ENCODE measurements at regions not wholly inside any gene's neighbourhood (a gene's known extent, or its start where the extent isn't known, plus 50 kb on each side); places are given as distances from the start of the nearest gene placed in this dataset.

DNA sequence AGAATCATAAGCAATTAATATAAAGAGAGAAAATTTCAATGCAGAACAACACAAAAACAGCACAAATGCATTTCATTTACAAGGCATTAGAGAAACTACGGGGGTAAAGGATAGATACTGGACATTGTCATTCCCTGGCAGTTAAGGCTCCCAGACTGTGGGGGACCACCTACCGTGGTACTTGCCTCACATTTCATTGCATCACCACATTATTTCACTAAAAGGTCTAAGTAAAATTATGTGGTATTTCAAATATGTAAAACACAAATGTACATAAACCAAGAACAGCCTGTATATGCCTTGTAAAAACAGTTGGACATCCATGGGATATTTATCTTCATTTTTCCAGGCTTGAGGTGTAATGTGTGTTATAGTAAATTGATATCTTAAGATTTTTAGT lies 571.2 kb upstream of the ZNF462 start:
- Histone ChIP-seq H3K9me3 (no peaks in the 10 kb centered on the region), H3K4me1 (no peaks in the 10 kb centered on the region), H3K36me3 (no peaks in the 10 kb centered on the region), H3K27me3 (no peaks in the 10 kb centered on the region), H3K4me3 (no peak overlapping the region), H3K27ac (no peak overlapping the region)
- TF ChIP-seq, protein P1, sequence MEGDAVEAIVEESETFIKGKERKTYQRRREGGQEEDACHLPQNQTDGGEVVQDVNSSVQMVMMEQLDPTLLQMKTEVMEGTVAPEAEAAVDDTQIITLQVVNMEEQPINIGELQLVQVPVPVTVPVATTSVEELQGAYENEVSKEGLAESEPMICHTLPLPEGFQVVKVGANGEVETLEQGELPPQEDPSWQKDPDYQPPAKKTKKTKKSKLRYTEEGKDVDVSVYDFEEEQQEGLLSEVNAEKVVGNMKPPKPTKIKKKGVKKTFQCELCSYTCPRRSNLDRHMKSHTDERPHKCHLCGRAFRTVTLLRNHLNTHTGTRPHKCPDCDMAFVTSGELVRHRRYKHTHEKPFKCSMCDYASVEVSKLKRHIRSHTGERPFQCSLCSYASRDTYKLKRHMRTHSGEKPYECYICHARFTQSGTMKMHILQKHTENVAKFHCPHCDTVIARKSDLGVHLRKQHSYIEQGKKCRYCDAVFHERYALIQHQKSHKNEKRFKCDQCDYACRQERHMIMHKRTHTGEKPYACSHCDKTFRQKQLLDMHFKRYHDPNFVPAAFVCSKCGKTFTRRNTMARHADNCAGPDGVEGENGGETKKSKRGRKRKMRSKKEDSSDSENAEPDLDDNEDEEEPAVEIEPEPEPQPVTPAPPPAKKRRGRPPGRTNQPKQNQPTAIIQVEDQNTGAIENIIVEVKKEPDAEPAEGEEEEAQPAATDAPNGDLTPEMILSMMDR (IDR thresholded peaks at IDR 0.05) = no peak
- TF ChIP-seq POLR2A (IDR thresholded peaks at IDR 0.05) = no peak
- DNase-seq = no peak

DNA sequence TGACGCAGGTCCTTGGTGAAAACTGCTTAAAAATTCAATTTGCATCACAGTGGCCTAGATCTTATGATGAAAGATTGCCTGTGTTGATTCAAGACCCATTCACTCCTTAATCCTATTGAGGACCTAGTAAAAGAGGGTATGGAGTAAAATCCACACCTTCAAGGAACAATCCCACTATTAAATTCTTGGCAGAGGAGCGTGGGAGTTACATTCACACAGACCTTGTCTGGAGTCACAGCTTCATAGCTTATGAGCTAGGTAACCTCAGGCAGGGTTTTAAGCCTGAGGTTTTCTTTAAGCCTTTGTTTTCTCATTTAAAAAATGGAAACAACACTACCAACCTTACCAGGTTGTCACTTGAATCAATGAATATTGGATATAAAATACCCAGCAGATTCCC lies 566.5 kb upstream of the ZNF462 start:
- no peak for DNase-seq
- no peak overlapping the region for H3K4me3 ChIP-seq
- H3K4me1 ChIP-seq = no peaks in the 10 kb centered on the region
- H3K9me3 ChIP-seq = no peaks in the 10 kb centered on the region
- H3K36me3 ChIP-seq = no peaks in the 10 kb centered on the region
- no peaks in the 10 kb centered on the region for H3K27me3 ChIP-seq
- no peak for TF ChIP-seq POLR2A (IDR thresholded peaks at IDR 0.05)
- TF ChIP-seq, protein P1 (IDR thresholded peaks at IDR 0.05) = no peak
- no peak overlapping the region for H3K27ac ChIP-seq

DNA sequence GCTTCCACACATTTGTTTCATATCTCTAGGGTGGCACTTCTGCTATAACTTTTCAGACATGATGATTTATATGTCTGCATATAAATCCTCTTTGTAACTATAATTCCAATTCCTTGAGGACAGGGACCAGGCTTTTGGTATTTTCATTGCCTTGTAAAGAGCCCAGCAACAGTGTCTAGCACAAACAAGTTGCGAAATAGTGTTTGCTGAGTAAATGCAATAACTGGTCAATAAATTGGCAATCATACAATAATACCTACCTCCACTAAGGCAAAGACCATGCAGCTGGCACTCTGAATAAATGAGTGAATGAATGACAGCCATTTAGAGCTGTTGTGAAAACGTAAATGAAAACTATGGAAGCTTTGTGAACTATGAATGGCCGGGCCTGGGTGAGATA lies 564.0 kb upstream of the ZNF462 start:
- no peaks in the 10 kb centered on the region for H3K36me3 ChIP-seq
- TF ChIP-seq, protein P1 (IDR thresholded peaks at IDR 0.05) = no peak
- TF ChIP-seq POLR2A (IDR thresholded peaks at IDR 0.05) = no peak
- no peaks in the 10 kb centered on the region for H3K4me1 ChIP-seq
- no peak overlapping the region for H3K27ac ChIP-seq
- H3K27me3 ChIP-seq = no peaks in the 10 kb centered on the region
- DNase-seq = no peak
- H3K9me3 ChIP-seq = no peaks in the 10 kb centered on the region
- H3K4me3 ChIP-seq = no peak overlapping the region

DNA sequence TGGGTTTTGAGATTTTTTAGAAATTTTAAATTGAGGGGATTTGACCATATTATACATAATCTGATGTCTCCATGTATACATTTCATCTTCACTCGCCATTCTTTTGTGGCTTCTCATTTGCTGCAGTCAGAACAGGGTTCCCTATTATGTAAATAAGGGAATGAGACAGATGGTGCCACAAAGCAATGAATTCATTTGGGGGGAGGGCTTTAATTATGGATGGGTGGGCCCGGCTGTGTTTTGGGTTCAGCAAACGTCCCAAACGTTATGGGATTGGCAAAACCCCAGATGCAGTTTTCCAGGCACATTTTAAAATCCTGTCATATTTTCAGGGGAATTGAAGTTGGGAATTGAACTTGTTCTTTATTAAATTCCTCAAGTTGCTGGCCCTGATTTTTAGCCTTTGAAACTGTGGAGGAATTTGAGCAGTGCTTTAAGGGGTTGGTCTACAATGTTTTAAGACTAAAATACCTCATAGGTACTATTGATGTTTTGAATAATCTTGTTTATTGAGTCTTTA lies 558.5 kb upstream of the ZNF462 start:
- no peak for TF ChIP-seq POLR2A (IDR thresholded peaks at IDR 0.05)
- TF ChIP-seq, protein P1 (IDR thresholded peaks at IDR 0.05) = no peak
- H3K4me1 ChIP-seq = no peaks in the 10 kb centered on the region
- no peaks in the 10 kb centered on the region for H3K27me3 ChIP-seq
- no peak overlapping the region for H3K4me3 ChIP-seq
- H3K9me3 ChIP-seq = no peaks in the 10 kb centered on the region
- no peaks in the 10 kb centered on the region for H3K36me3 ChIP-seq
- H3K27ac ChIP-seq = no peak overlapping the region
- no peak for DNase-seq

DNA sequence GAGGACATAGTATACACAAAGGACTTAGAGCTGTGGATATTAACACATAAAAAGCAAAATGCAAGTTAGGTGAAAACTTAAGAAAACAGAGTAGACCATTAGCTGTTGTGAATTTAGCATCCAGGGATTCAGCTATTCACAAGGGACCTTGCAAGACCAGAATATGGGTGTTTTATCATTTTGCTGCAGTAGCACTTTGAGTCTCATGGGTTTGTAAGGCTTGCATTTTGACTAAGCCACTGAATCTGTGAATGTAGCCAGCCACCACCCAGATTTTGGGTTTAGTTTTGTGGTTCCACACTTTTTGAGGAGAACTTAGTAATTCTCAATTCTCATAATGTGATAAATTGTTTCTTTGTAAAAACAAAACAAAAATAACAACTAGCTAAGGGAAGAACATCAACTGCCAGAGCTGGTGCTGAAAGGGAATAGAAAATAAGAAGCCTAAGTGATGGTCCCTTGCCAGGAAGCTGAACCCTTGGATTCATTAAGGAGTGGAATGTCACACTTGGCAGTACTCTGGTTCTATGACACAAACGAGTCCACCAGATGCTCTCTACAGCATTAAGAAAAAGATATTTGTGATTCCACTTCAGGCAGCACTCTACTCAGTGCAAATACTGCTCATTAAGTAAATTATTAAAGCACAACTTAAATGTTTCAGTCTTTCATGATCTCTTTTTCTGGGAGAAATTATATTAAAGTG lies 557.4 kb upstream of the ZNF462 start:
- no peak overlapping the region for H3K4me3 ChIP-seq
- H3K27me3 ChIP-seq = no peaks in the 10 kb centered on the region
- H3K4me1 ChIP-seq = no peaks in the 10 kb centered on the region
- H3K9me3 ChIP-seq = no peaks in the 10 kb centered on the region
- no peak overlapping the region for H3K27ac ChIP-seq
- DNase-seq = no peak
- no peak for TF ChIP-seq POLR2A (IDR thresholded peaks at IDR 0.05)
- TF ChIP-seq, protein P1 (IDR thresholded peaks at IDR 0.05) = no peak
- H3K36me3 ChIP-seq = no peaks in the 10 kb centered on the region

Measured in Peyer's patch (tissue), 4 donors.